NCI-H187 (cell line): ENCODE measurements at regions not wholly inside any gene's neighbourhood (a gene's known extent, or its start where the extent isn't known, plus 50 kb on each side); places are given as distances from the start of the nearest gene placed in this dataset.

Experiments used
- DNase-seq, 2 experiments: peaks; one replicate each; lab custom pipeline; 2025; lab: John Stamatoyannopoulos, UW

- no peak for DNase-seq
Observed at GRCh38 chr2:74735009-74735408, 81.0 kb downstream of the SEMA4F start.

GRCh38 chr2:74735564-74735963 lies 81.5 kb downstream of the SEMA4F start:
- no peak for DNase-seq

GRCh38 chr2:74736589-74736988 lies 82.5 kb downstream of the SEMA4F start:
- DNase-seq, result no peak

GRCh38 chr2:74738586-74738985 lies 84.5 kb downstream of the SEMA4F start:
- no peak for DNase-seq

- no peak for DNase-seq
Observed at GRCh38 chr2:74739129-74739528, 85.1 kb downstream of the SEMA4F start.

- DNase-seq, result no peak
Observed at GRCh38 chr2:74739733-74740241, 85.7 kb downstream of the SEMA4F start.

GRCh38 chr2:74740395-74740740 lies 86.3 kb downstream of the SEMA4F start:
- no peak for DNase-seq

- DNase-seq, result no peak
Observed at GRCh38 chr2:74740741-74741431, 86.8 kb downstream of the SEMA4F start.

GRCh38 chr2:74741629-74742028 lies 87.6 kb downstream of the SEMA4F start:
- no peak for DNase-seq

GRCh38 chr2:74742471-74742870 lies 88.4 kb downstream of the SEMA4F start:
- no peak for DNase-seq

GRCh38 chr2:74743039-74743438 lies 89.0 kb downstream of the SEMA4F start:
- DNase-seq, result no peak

GRCh38 chr2:74743778-74744177 lies 89.7 kb downstream of the SEMA4F start:
- no peak for DNase-seq

- DNase-seq, result no peak
Observed at GRCh38 chr2:74744731-74745515, 89.0 kb upstream of the HK2 start.

GRCh38 chr2:74745766-74746165 lies 88.2 kb upstream of the HK2 start:
- DNase-seq, result no peak

- no peak for DNase-seq
Observed at GRCh38 chr2:74746480-74746879, 87.4 kb upstream of the HK2 start.

- DNase-seq, result no peak
Observed at GRCh38 chr2:74747411-74748080, 86.4 kb upstream of the HK2 start.

GRCh38 chr2:74748665-74749064 lies 85.3 kb upstream of the HK2 start:
- no peak for DNase-seq

- DNase-seq, result no peak
Observed at GRCh38 chr2:74749432-74749831, 84.5 kb upstream of the HK2 start.

- no peak for DNase-seq
Observed at GRCh38 chr2:74751981-74752851, 81.7 kb upstream of the HK2 start.

- no peak for DNase-seq
Observed at GRCh38 chr2:74755386-74755785, 78.5 kb upstream of the HK2 start.

- DNase-seq, result no peak
Observed at GRCh38 chr2:74756356-74756890, 77.5 kb upstream of the HK2 start.

- DNase-seq, result no peak
Observed at GRCh38 chr2:74759986-74760385, 73.9 kb upstream of the HK2 start.
